IgD-negative memory B cell (primary cell): ENCODE measurements at regions not wholly inside any gene's neighbourhood (a gene's known extent, or its start where the extent isn't known, plus 50 kb on each side); places are given as distances from the start of the nearest gene placed in this dataset.

Source experiments
- H3K27ac Mint-ChIP-seq, 3 donors: one replicate each; pipeline ENCODE4 v1.8.0; 2020 to 2022; ENCODE audit warnings: mild to moderate bottlenecking in 3 of 3, mixed read lengths in 3 of 3, moderate library complexity in 1 of 3
- H3K27me3 Mint-ChIP-seq: one replicate; pipeline ENCODE4 v1.8.0; 2021; ENCODE audit warnings: mixed read lengths
- H3K36me3 Mint-ChIP-seq: one replicate; pipeline ENCODE4 v1.8.0; 2020; ENCODE audit warnings: mild to moderate bottlenecking, mixed read lengths
- H3K4me1 Mint-ChIP-seq, 3 donors: one replicate each; pipeline ENCODE4 v1.8.0; 2020 to 2022; ENCODE audit warnings: mixed read lengths in 3 of 3, mild to moderate bottlenecking in 1 of 3
- H3K4me3 Mint-ChIP-seq, 4 donors: one replicate each; pipeline ENCODE4 v1.8.0; 2020 to 2022; ENCODE audit warnings: mild to moderate bottlenecking in 4 of 4, mixed read lengths in 4 of 4, moderate library complexity in 3 of 4
- H3K9me3 Mint-ChIP-seq, 3 donors: one replicate each; pipeline ENCODE4 v1.8.0; 2020 to 2021; ENCODE audit warnings: mixed read lengths in 3 of 3, mild to moderate bottlenecking in 1 of 3

DNA sequence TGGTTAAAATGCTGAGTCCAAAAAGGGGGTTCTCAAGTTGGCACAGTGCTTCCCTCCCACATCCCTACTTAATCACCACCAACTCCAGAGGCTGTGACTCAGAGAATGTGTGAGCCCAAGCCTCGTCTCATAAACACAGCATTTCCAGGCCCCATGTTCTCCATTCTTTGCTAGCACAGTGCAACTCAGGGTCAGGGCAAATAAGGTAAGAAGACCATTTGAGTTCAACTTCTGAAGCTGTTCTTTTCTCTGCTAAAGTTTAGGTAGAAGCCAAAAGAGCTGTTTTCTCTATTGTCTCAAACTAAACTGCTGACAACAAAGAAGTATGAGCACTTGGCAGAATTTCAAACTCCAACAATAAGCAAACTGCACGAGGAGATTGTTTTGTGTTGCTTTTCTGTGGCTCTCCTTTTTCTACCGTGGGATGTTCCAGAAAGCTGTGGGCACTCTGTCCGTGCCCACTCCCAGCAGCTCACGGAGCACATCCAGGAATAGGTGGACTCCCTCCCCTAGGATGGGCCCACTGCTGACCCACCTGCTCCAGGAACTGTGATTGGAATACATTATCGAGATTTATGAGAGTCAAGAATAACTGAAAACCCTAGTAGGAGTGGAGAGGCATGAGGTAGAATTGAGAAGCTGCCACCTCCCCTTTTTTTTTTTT, 494.3 kb downstream of the COG6 start:
- H3K36me3 Mint-ChIP-seq = no peaks in the 10 kb centered on the region
- H3K4me1 Mint-ChIP-seq = peaks cover 4 to 7% (median 7%) of the 10 kb centered on the region in 3 donors
- no peaks in the 10 kb centered on the region for H3K27me3 Mint-ChIP-seq
- no peaks in the 10 kb centered on the region for H3K9me3 Mint-ChIP-seq
- H3K27ac Mint-ChIP-seq = no peak overlapping the region
- H3K4me3 Mint-ChIP-seq = no peak overlapping the region

DNA sequence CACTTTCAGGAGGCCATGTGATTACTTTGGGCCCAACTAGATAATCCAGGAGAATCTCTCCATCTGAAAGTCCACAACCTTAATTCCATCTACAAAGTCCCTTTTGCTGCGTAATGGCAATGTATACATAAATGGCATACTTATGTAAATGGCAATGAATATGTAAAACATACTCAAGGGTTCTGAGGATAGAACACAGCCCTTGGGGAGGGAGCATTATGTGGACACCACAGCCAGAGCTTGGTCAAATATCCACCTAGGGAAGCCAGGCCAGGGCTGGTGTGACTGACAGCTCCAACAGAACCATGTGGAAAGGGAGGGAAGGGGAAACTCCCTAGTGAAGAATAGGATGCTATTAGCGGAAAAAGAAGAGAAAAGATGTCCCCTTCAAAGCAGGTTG, 496.2 kb downstream of the COG6 start:
- H3K27ac Mint-ChIP-seq = no peak overlapping the region

DNA sequence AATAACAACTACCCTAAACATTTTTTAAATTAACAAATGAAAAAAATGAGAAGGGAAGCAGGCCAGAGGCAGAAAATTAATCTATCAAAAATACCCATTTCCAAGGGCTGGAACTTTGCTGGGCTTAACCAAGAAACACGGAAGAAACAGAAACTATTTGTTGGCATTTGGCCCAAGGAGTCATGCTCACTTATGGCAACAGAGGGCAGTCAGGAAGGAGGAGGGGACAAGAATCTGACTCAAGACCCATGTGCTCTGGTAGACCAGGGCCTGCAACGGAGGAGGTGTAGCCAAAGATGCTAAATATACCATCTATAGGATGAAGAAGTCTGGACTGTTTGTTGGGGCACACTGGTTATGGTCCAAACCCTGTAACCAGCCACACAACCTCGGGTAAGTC, 496.7 kb downstream of the COG6 start:
- Mint-ChIP-seq H3K4me3 (no peak overlapping the region), H3K9me3 (no peaks in the 10 kb centered on the region), H3K27me3 (no peaks in the 10 kb centered on the region), H3K27ac (no peak overlapping the region), H3K36me3 (no peaks in the 10 kb centered on the region), H3K4me1 (no peaks in the 10 kb centered on the region)

More for the DNA sequence above, 496.2 kb downstream of the COG6 start:
- H3K9me3 Mint-ChIP-seq = no peaks in the 10 kb centered on the region
- no peak overlapping the region for H3K4me3 Mint-ChIP-seq
- H3K4me1 Mint-ChIP-seq = peaks cover 0 to 3% (median 1%) of the 10 kb centered on the region in 3 donors
- H3K27me3 Mint-ChIP-seq = no peaks in the 10 kb centered on the region
- H3K36me3 Mint-ChIP-seq = no peaks in the 10 kb centered on the region

- Mint-ChIP-seq H3K36me3 (no peaks in the 10 kb centered on the region), H3K27ac (no peak overlapping the region), H3K4me3 (no peak overlapping the region), H3K27me3 (no peaks in the 10 kb centered on the region), H3K4me1 (no peaks in the 10 kb centered on the region), H3K9me3 (no peaks in the 10 kb centered on the region)
These were observed 497.5 kb downstream of the COG6 start for GRCh38 chr13:40152922-40153321.

- Mint-ChIP-seq H3K36me3 (no peaks in the 10 kb centered on the region), H3K27ac (no peak overlapping the region), H3K27me3 (no peaks in the 10 kb centered on the region), H3K9me3 (no peaks in the 10 kb centered on the region), H3K4me1 (no peaks in the 10 kb centered on the region), H3K4me3 (no peak overlapping the region)
These were observed 498.1 kb downstream of the COG6 start for GRCh38 chr13:40153516-40153915.

DNA sequence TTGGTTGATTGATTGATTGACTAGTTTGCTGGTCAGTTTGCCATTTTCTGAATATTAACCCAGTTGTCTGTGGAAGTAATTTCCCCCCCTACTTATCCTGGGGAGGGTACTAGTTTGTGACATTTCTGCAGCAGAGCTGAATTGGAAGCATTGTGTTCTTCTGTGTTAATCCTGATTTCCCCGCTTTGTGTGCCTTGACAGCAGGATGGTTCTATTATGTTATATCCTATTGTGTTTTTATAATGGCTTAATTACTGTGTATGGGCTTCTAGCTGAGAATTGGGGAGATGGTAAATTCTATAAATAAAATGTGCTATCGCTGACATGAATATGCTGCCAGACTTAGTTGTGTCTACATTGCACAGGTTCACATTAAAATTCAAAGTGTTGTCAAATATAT, 499.7 kb downstream of the COG6 start:
- H3K4me3 Mint-ChIP-seq = no peak overlapping the region
- H3K36me3 Mint-ChIP-seq = no peaks in the 10 kb centered on the region
- H3K27me3 Mint-ChIP-seq = no peaks in the 10 kb centered on the region
- no peak overlapping the region for H3K27ac Mint-ChIP-seq
- H3K9me3 Mint-ChIP-seq = no peaks in the 10 kb centered on the region
- peaks cover 0 to 2% (median 0%) of the 10 kb centered on the region in 3 donors for H3K4me1 Mint-ChIP-seq

DNA sequence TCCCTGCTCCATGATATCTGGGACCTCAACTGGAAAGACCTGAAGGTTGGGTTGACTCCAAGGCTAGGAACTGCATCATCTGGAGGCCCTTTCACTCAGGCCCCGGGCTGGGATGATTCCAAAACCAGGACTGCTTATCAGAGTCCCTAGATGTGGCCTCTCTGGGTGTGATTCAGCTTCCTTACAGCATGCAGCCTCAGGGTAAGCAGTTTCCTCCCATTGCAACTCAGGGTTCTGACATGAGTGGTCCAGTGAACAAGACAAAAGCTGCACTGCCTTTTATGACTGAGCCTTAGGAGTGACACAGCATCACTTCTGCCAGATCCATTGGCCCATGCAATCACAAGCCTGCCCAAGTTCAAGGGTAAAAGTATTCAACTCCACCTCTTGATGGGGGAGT, 502.8 kb downstream of the COG6 start:
- H3K4me1 Mint-ChIP-seq = peaks cover 6% of the 10 kb centered on the region in 3 donors
- H3K27ac Mint-ChIP-seq = no peak overlapping the region
- no peak overlapping the region for H3K4me3 Mint-ChIP-seq
- no peaks in the 10 kb centered on the region for H3K36me3 Mint-ChIP-seq
- H3K27me3 Mint-ChIP-seq = no peaks in the 10 kb centered on the region
- no peaks in the 10 kb centered on the region for H3K9me3 Mint-ChIP-seq

DNA sequence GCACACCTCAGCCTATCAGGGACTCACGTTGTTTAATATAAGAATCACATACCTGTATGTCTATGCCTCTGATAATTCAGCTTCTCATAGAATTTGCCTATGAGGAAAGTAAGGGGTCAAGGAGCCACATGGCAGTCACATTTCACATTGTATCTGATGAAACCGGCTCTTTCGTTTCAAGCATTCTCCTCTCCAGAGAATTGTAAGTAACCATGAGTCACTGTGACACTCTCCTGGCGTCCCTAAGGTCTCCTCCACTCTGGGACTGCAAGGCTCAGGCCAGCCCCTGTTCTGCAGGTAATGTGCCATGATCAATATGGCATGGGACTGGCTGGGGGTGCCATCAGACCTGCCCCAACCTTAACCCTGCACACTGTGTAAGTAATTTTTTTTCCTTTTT, 503.3 kb downstream of the COG6 start:
- Mint-ChIP-seq H3K27ac (no peak overlapping the region), H3K4me1 (peaks cover 6% of the 10 kb centered on the region in 3 donors), H3K9me3 (no peaks in the 10 kb centered on the region), H3K36me3 (no peaks in the 10 kb centered on the region), H3K27me3 (no peaks in the 10 kb centered on the region), H3K4me3 (no peak overlapping the region)

GRCh38 chr13:40159736-40160135, 504.3 kb downstream of the COG6 start:
- Mint-ChIP-seq H3K27me3 (no peaks in the 10 kb centered on the region), H3K4me3 (no peak overlapping the region), H3K9me3 (no peaks in the 10 kb centered on the region), H3K27ac (no peak overlapping the region), H3K36me3 (no peaks in the 10 kb centered on the region), H3K4me1 (peaks cover 6% of the 10 kb centered on the region in 3 donors)

DNA sequence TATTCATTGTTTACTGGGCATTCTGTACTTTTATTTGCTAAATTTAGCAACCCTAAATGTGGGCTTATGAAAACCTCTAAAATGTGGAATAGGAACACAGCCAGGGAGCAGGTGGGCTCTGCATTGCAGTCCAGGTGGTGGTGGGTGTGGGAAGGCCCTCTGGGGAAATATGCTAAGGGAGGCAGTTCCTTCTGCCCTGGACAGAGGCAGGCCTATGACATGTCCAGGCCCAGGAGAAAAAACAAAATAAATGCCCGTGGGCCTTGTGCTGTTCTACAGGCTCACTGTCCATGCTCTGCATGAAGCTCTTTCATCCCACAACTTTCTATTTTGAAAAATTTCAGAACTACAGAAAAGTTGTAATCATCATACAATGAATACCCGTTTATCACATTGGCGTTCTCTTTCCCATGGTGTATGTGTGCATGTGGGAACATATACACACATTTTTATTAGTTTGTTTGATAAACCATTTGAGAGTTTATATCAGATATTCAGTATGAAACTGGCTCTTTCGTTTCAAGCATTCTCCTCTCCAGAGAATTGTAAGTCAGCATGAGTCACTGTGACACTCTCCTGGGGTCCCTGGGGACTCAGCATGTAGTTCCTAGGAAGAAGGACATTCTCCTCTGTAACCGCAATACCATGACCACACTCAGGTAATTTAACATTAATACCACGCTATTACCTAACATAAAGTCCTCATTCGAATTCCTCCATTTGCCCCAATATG, 505.3 kb downstream of the COG6 start:
- peaks cover 5% of the 10 kb centered on the region for H3K27me3 Mint-ChIP-seq
- peak overlapping the region in 1 of 3 donors; percentile 27 for H3K27ac Mint-ChIP-seq
- no peaks in the 10 kb centered on the region for H3K36me3 Mint-ChIP-seq
- no peak overlapping the region for H3K4me3 Mint-ChIP-seq
- no peaks in the 10 kb centered on the region for H3K9me3 Mint-ChIP-seq
- peaks cover 6 to 9% (median 6%) of the 10 kb centered on the region in 3 donors for H3K4me1 Mint-ChIP-seq

- H3K4me1 Mint-ChIP-seq = peaks cover 6 to 10% (median 6%) of the 10 kb centered on the region in 3 donors
- H3K4me3 Mint-ChIP-seq = no peak overlapping the region
- peaks cover 5% of the 10 kb centered on the region for H3K27me3 Mint-ChIP-seq
- peak overlapping the region in 1 of 3 donors; percentile 7 for H3K27ac Mint-ChIP-seq
- H3K9me3 Mint-ChIP-seq = no peaks in the 10 kb centered on the region
- no peaks in the 10 kb centered on the region for H3K36me3 Mint-ChIP-seq
These were observed 505.1 kb downstream of the FOXO1 start for GRCh38 chr13:40161351-40161810.

- H3K4me3 Mint-ChIP-seq = no peak overlapping the region
- peaks cover 5% of the 10 kb centered on the region for H3K27me3 Mint-ChIP-seq
- H3K27ac Mint-ChIP-seq = no peak overlapping the region
- H3K36me3 Mint-ChIP-seq = peaks cover 1% of the 10 kb centered on the region
- no peaks in the 10 kb centered on the region for H3K9me3 Mint-ChIP-seq
- peaks cover 6 to 13% (median 6%) of the 10 kb centered on the region in 3 donors for H3K4me1 Mint-ChIP-seq
These were observed 504.5 kb downstream of the FOXO1 start for GRCh38 chr13:40161931-40162330.

GRCh38 chr13:40163066-40164000, 503.1 kb downstream of the FOXO1 start:
- peaks cover 5% of the 10 kb centered on the region for H3K27me3 Mint-ChIP-seq
- H3K9me3 Mint-ChIP-seq = no peaks in the 10 kb centered on the region
- no peak overlapping the region for H3K4me3 Mint-ChIP-seq
- peaks cover 3% of the 10 kb centered on the region for H3K36me3 Mint-ChIP-seq
- peaks cover 6 to 13% (median 6%) of the 10 kb centered on the region in 3 donors for H3K4me1 Mint-ChIP-seq
- no peak overlapping the region for H3K27ac Mint-ChIP-seq

- Mint-ChIP-seq H3K9me3 (peaks cover 0 to under 1% (median 0%) of the 10 kb centered on the region in 3 donors), H3K27ac (no peak overlapping the region), H3K36me3 (peaks cover 3% of the 10 kb centered on the region), H3K4me3 (no peak overlapping the region), H3K4me1 (peaks cover 6 to 13% (median 6%) of the 10 kb centered on the region in 3 donors), H3K27me3 (peaks cover 5% of the 10 kb centered on the region)
These were observed 502.3 kb downstream of the FOXO1 start for GRCh38 chr13:40164133-40164532.
